CD4-positive, alpha-beta T cell (primary cell): ENCODE measurements at regions not wholly inside any gene's neighbourhood (a gene's known extent, or its start where the extent isn't known, plus 50 kb on each side); places are given as distances from the start of the nearest gene placed in this dataset.

Source experiments
- ATAC-seq: fragments of 200-7000 bp; cut with Tn5 transposase; one replicate; pipeline ENCODE4 v1.10.0; 2022; ENCODE audit warnings: mild to moderate bottlenecking; ENCODE audit not compliant: poor library complexity
- CTCF ChIA-PET: fragments of 350-600 bp; sonication (Branson Sonifier 250); formaldehyde crosslinking; loops from one replicate; lab custom pipeline; 2021; ENCODE audit warnings: antibody characterized with exemption, inconsistent platforms; lab: Charles Lee
- POLR2A ChIA-PET: fragments of 350-600 bp; sonication (Branson Sonifier 250); formaldehyde crosslinking; loops from one replicate; lab custom pipeline; 2021; ENCODE audit warnings: antibody characterized with exemption, inconsistent platforms; lab: Charles Lee
- DNase-seq, 14 experiments: peaks; one replicate each; pipeline ENCODE4 v3.0.0-alpha.2; 2013 to 2020; ENCODE audit warnings: mixed read lengths in 2 of 14
- H3K27ac ChIP-seq, 2 donors: one replicate each; pipeline versions ENCODE4 v1.5.1 to v1.7.0; 2013; ENCODE audit warnings: low read length in 2 of 2, low read depth in 1 of 2, mild to moderate bottlenecking in 1 of 2
- H3K27me3 ChIP-seq, 2 experiments: 1 replicate in 1 of 2; 2 replicates in 1 of 2; pipeline versions ENCODE4 v1.6.1 to v1.7.0; 2013; ENCODE audit warnings: low read length in 2 of 2, control low read depth in 1 of 2, mild to moderate bottlenecking in 1 of 2, moderate library complexity in 1 of 2; ENCODE audit not compliant: insufficient read depth in 2 of 2, control insufficient read depth in 1 of 2
- H3K36me3 ChIP-seq: one replicate; pipeline ENCODE4 v1.6.1; 2013; ENCODE audit warnings: low read length, control low read depth; ENCODE audit not compliant: insufficient read depth
- H3K4me1 ChIP-seq: one replicate; pipeline ENCODE4 v1.6.1; 2013; ENCODE audit warnings: low read length, control low read depth; ENCODE audit not compliant: insufficient read depth
- H3K4me3 ChIP-seq: one replicate; pipeline ENCODE4 v1.5.1; 2013; ENCODE audit warnings: mild to moderate bottlenecking, low read length, moderate library complexity
- H3K9me3 ChIP-seq, 2 experiments: 1 replicate in 1 of 2; 2 replicates in 1 of 2; pipeline versions ENCODE4 v1.6.1 to v1.7.0; 2013; ENCODE audit warnings: low read length in 2 of 2, mild to moderate bottlenecking in 2 of 2, control low read depth in 1 of 2, moderate library complexity in 1 of 2; ENCODE audit not compliant: control insufficient read depth in 1 of 2, insufficient read depth in 1 of 2
- H3K27ac Mint-ChIP-seq: one replicate; pipeline ENCODE4 v1.8.0; 2020; ENCODE audit warnings: mixed read lengths
- H3K27me3 Mint-ChIP-seq: one replicate; pipeline ENCODE4 v1.8.0; 2021; ENCODE audit warnings: mixed read lengths
- H3K36me3 Mint-ChIP-seq: one replicate; pipeline ENCODE4 v1.8.0; 2021; ENCODE audit warnings: low read depth, mixed read lengths
- H3K4me1 Mint-ChIP-seq: one replicate; pipeline ENCODE4 v1.8.0; 2021; ENCODE audit warnings: low read depth, mixed read lengths
- H3K4me3 Mint-ChIP-seq: one replicate; pipeline ENCODE4 v1.8.0; 2020; ENCODE audit warnings: mild to moderate bottlenecking, mixed read lengths
- H3K9me3 Mint-ChIP-seq: one replicate; pipeline ENCODE4 v1.8.0; 2020; ENCODE audit warnings: mixed read lengths
- intact Hi-C, 2 experiments: fragments of 100-400 bp; cut with DNase I in 1 of 2; cut with micrococcal nuclease in 1 of 2; formaldehyde crosslinking; loops; one replicate each; pipeline versions ENCODE4 v1.15.1 to v1.9.0; 2023 to 2025; cut with DNase I, micrococcal nuclease
- TF ChIP-seq, protein P1 (sequence below): fragments of 200-600 bp; IDR thresholded peaks from one replicate; pipeline ENCODE4 v1.8.0; 2022; ENCODE audit warnings: antibody characterized with exemption, mild to moderate bottlenecking

DNA sequence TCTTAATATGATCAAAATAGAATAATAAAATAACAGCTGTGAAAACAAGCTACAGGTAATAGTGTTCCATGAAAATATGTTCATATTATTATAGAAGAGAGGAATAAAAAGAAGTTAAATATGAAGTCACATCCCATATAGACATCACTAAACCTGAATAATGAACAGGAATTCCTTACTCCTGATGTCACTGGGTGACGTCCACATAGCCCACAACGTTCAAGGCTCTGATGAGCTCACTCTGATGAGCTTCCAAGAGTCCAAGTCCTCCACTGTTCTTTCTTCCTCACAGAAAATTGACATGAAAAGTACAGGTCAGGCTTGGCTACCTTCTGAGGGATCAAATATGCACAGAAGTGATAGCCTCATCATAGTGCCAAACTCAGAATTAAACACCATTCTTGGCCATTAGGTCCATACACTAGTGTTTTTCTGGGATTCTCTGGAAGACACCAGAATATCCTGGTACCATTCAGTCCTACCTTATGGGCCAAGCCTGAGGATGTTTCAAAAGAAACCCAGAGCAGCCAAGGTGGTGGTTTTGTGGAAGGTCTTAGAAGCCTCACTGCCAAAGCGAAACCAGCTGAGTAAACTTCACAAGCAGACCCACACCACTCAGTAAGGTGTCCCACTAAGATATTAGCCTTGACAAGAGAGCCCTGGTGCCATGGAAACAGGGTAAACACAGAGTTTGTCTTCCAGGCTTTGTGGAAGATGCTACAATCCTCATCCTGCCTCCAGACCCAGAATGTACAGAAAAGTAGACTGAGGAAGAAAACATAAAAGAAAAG, 138.4 kb upstream of the HHIP start:
- H3K4me3 Mint-ChIP-seq, result no peak overlapping the region
- no peak for ATAC-seq

GRCh38 chr4:144509088-144510015, 136.6 kb upstream of the HHIP start:
- H3K27me3 ChIP-seq, result no peaks in the 10 kb centered on the region
- Mint-ChIP-seq H3K4me3 (no peak overlapping the region), H3K4me1 (no peaks in the 10 kb centered on the region), H3K36me3 (no peaks in the 10 kb centered on the region), H3K27me3 (no peaks in the 10 kb centered on the region), H3K9me3 (no peaks in the 10 kb centered on the region), H3K27ac (no peak overlapping the region)
- intact Hi-C loops, result no loop called here
- no peaks in the 10 kb centered on the region for H3K36me3 ChIP-seq
- no peaks in the 10 kb centered on the region for H3K4me1 ChIP-seq
- H3K9me3 ChIP-seq, result no peaks in the 10 kb centered on the region
- ChIA-PET CTCF (no interaction called here), POLR2A (no interaction called here)
- TF ChIP-seq, protein P1, sequence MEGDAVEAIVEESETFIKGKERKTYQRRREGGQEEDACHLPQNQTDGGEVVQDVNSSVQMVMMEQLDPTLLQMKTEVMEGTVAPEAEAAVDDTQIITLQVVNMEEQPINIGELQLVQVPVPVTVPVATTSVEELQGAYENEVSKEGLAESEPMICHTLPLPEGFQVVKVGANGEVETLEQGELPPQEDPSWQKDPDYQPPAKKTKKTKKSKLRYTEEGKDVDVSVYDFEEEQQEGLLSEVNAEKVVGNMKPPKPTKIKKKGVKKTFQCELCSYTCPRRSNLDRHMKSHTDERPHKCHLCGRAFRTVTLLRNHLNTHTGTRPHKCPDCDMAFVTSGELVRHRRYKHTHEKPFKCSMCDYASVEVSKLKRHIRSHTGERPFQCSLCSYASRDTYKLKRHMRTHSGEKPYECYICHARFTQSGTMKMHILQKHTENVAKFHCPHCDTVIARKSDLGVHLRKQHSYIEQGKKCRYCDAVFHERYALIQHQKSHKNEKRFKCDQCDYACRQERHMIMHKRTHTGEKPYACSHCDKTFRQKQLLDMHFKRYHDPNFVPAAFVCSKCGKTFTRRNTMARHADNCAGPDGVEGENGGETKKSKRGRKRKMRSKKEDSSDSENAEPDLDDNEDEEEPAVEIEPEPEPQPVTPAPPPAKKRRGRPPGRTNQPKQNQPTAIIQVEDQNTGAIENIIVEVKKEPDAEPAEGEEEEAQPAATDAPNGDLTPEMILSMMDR, result no peak
- no peak overlapping the region for H3K27ac ChIP-seq
- H3K4me3 ChIP-seq, result no peak overlapping the region
- ATAC-seq (no peak), DNase-seq (no peak)

More for the DNA sequence above, 138.4 kb upstream of the HHIP start:
- Mint-ChIP-seq H3K9me3 (no peaks in the 10 kb centered on the region), H3K27ac (no peak overlapping the region), H3K36me3 (no peaks in the 10 kb centered on the region), H3K27me3 (no peaks in the 10 kb centered on the region), H3K4me1 (no peaks in the 10 kb centered on the region)
- Histone ChIP-seq H3K4me1 (no peaks in the 10 kb centered on the region), H3K9me3 (no peaks in the 10 kb centered on the region), H3K27me3 (no peaks in the 10 kb centered on the region), H3K27ac (no peak overlapping the region), H3K4me3 (no peak overlapping the region), H3K36me3 (no peaks in the 10 kb centered on the region)
- DNase-seq, result no peak
- ChIA-PET POLR2A (no interaction called here), CTCF (no interaction called here)
- intact Hi-C loops, result no loop called here
- TF ChIP-seq, protein P1, result no peak

- Mint-ChIP-seq H3K9me3 (no peaks in the 10 kb centered on the region), H3K4me1 (no peaks in the 10 kb centered on the region), H3K27ac (no peak overlapping the region), H3K27me3 (no peaks in the 10 kb centered on the region), H3K36me3 (no peaks in the 10 kb centered on the region), H3K4me3 (no peak overlapping the region)
- Histone ChIP-seq H3K4me1 (no peaks in the 10 kb centered on the region), H3K36me3 (no peaks in the 10 kb centered on the region), H3K4me3 (no peak overlapping the region), H3K27me3 (no peaks in the 10 kb centered on the region), H3K9me3 (no peaks in the 10 kb centered on the region), H3K27ac (no peak overlapping the region)
- TF ChIP-seq, protein P1, result no peak
- ATAC-seq (no peak), DNase-seq (no peak)
- ChIA-PET CTCF (no interaction called here), POLR2A (no interaction called here)
- intact Hi-C loops, result no loop called here
These were observed 131.2 kb upstream of the HHIP start for GRCh38 chr4:144514736-144515135.
